ENCODE measurements at regions not wholly inside any gene's neighbourhood (a gene's known extent, or its start where the extent isn't known, plus 50 kb on each side); places are given as distances from the start of the nearest gene placed in this dataset.

DNA sequence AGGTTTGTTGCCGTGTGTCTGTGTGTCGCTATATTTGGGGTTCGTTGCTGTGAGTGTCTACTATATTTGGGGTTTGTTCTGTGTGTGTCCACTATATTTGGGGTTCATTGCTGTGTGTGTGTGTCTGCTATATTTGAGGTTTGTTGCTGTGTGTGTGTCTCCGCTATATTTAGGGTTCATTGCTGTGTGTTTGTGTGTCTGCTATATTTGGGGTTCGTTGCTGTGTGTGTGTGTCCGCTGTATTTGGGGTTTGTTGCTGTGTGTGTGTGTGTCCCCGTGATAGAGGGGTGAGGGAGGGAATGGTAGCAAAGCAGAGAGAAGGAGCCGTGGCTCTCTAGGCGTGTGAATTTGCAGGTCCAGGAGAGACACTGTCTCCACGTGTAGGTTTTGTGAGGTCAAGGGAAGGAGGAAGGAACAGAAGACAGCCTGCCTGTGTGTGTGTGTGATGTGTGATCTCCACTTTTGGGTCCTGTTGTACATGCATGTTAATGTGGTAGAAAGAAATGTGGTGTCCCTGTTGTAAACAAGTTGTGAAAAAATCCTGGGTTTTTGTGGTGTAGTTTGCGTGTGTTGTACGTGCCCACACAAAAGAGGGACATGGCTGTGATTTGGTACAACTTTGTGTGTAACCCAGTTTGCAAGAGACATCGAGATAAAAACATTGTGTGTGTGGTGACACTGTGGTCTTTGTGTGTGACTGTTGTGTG is 56.3 kb upstream of the ECE1 start:
- no peaks in the 10 kb centered on the region for H3K9me3 ChIP-seq (ENCODE audit: low read depth)
- no peak overlapping the region for H3K27ac ChIP-seq
- WGBS, 2 experiments (ENCODE audit: low coverage in 1 of 2, low lambda C conversion rate in 2 of 2, missing lambda C conversion rate in 2 of 2): 66 to 74% methylated on average over 13 of the region's 13 CpGs
- TF ChIP-seq EZH2 (IDR thresholded peaks at IDR 0.05; ENCODE audit: insufficient read depth, poor library complexity, severe bottlenecking) (no peak), EZH2phosphoT487 (IDR thresholded peaks at IDR 0.05; ENCODE audit: insufficient read depth, low read depth) (no peak)
- peak overlapping the region; percentile 84 for H3K9ac ChIP-seq
- peaks cover 10% of the 10 kb centered on the region for H3F3A ChIP-seq (ENCODE audit: insufficient read depth)
- in situ Hi-C loops (cut with MboI): no loop called here
- no peaks in the 10 kb centered on the region for H3K9me2 ChIP-seq (ENCODE audit: insufficient read depth)
- H2AFZ ChIP-seq: peak overlapping the region; percentile 89
- peaks cover 35% of the 10 kb centered on the region for H3K79me2 ChIP-seq (ENCODE audit: insufficient read depth)
- H3K4me3 ChIP-seq: peak overlapping the region; percentile 79
- H3K4me2 ChIP-seq (ENCODE audit: unreplicated experiment): peak overlapping the region; percentile 79
- H4K20me1 ChIP-seq (ENCODE audit: insufficient read depth): no peaks in the 10 kb centered on the region
- peaks cover 31% of the 10 kb centered on the region for H3K4me1 ChIP-seq (ENCODE audit: insufficient read depth)
- H3K27me3 ChIP-seq (replicated peaks; ENCODE audit: insufficient read depth): no peaks in the 10 kb centered on the region
- no peaks in the 10 kb centered on the region for H3K36me3 ChIP-seq (ENCODE audit: low read depth)
- no peak for DNase-seq

DNA sequence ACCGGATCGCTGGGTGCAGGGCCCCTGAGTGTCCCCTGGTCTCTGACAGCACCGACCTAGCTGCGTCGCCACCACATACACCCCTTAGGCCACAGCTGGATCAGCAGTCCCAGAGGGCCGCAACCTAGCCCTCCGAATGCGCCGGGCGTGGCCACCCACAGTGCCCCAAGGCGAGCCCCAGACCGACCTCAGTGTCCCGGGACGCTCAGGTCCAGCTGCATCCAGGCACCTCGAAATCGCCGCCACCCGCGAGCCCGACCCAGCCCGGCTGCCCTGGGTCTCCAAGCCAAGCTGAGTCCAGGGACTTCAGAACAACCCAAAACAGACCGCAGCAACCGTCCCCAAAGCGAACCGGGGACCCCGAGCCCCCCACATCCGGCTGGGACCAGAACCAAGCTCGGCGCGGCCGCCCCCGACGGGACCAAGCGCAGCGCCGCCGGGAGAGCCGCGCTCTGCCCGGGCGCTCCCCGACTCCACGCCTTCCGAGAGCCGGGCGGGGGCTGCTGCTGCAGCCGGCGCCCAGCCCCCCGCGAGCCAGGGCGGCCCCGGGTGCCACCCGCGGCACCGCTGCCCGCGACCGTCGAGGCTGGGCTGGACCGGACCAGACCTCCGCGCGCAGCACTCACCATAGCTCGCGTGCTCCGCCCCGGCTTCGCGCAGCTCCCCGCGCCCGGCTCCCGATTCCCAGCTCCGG is 54.6 kb upstream of the ECE1 start:
- peak; percentile 57 for DNase-seq
- peaks cover 51% of the 10 kb centered on the region for H3K79me2 ChIP-seq (ENCODE audit: insufficient read depth)
- H3K4me3 ChIP-seq: peak overlapping the region; percentile 79
- H3K27ac ChIP-seq: peak overlapping the region; percentile 34
- peak overlapping the region; percentile 66 for H2AFZ ChIP-seq
- no peak for TF ChIP-seq EZH2phosphoT487 (IDR thresholded peaks at IDR 0.05; ENCODE audit: insufficient read depth, low read depth)
- no peak for TF ChIP-seq EZH2 (IDR thresholded peaks at IDR 0.05; ENCODE audit: insufficient read depth, poor library complexity, severe bottlenecking)
- H3K9ac ChIP-seq: peak overlapping the region; percentile 84
- H3F3A ChIP-seq (ENCODE audit: insufficient read depth): peaks cover 10% of the 10 kb centered on the region
- H3K9me2 ChIP-seq (ENCODE audit: insufficient read depth): no peaks in the 10 kb centered on the region
- no peaks in the 10 kb centered on the region for H3K27me3 ChIP-seq (replicated peaks; ENCODE audit: insufficient read depth)
- no peaks in the 10 kb centered on the region for H4K20me1 ChIP-seq (ENCODE audit: insufficient read depth)
- no peaks in the 10 kb centered on the region for H3K36me3 ChIP-seq (ENCODE audit: low read depth)
- 0 to 2% methylated on average over 37 to 51 of the region's 74 CpGs for WGBS, 2 experiments (ENCODE audit: low coverage in 1 of 2, low lambda C conversion rate in 2 of 2, missing lambda C conversion rate in 2 of 2)
- in situ Hi-C loops (cut with MboI): no loop called here
- peak overlapping the region; percentile 92 for H3K4me2 ChIP-seq (ENCODE audit: unreplicated experiment)
- peaks cover 33% of the 10 kb centered on the region for H3K4me1 ChIP-seq (ENCODE audit: insufficient read depth)
- no peaks in the 10 kb centered on the region for H3K9me3 ChIP-seq (ENCODE audit: low read depth)

DNA sequence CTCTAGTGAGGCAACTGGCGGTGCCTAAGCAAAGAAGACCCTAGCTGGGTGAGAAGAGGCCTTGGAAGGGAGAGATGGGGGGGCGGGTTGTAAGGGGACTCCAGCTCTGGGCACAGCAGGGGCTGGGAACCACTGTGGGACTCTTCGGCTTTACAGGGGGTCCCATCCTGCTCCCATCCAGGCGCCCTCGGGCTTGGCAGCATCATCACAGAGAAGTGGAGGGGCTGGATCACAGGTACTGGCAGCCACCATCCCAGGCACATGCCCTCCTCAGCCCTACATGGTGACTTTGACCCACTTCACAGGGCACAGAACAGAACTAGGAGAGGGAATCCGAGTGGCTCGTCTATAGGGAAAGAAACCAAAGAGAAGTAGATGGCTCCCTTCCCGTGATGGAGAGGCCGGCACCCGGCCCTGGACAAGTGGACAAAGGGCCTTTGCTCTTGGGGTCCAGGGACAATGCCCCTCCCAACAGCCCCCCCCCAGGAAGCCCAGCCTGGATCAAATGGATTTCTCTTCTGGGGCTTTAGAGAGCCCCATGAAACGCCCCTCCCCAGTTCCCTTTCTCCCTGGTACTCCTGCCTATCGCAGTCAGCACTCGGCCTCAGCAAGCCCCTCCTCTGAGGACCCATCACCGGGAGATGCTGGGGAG is 54.0 kb upstream of the ECE1 start:
- Histone ChIP-seq H3K36me3 (ENCODE audit: low read depth) (no peaks in the 10 kb centered on the region), H3K4me2 (ENCODE audit: unreplicated experiment) (peak overlapping the region; percentile 92), H3F3A (ENCODE audit: insufficient read depth) (peaks cover 10% of the 10 kb centered on the region), H3K9me3 (ENCODE audit: low read depth) (no peaks in the 10 kb centered on the region), H3K79me2 (ENCODE audit: insufficient read depth) (peaks cover 58% of the 10 kb centered on the region), H4K20me1 (ENCODE audit: insufficient read depth) (no peaks in the 10 kb centered on the region), H3K9ac (peak overlapping the region; percentile 84), H3K4me1 (ENCODE audit: insufficient read depth) (peaks cover 33% of the 10 kb centered on the region), H3K27ac (no peak overlapping the region), H3K9me2 (ENCODE audit: insufficient read depth) (no peaks in the 10 kb centered on the region), H3K4me3 (peak overlapping the region; percentile 79), H2AFZ (peak overlapping the region; percentile 66), H3K27me3 (replicated peaks; ENCODE audit: insufficient read depth) (no peaks in the 10 kb centered on the region)
- TF ChIP-seq EZH2 (IDR thresholded peaks at IDR 0.05; ENCODE audit: insufficient read depth, poor library complexity, severe bottlenecking) (no peak), EZH2phosphoT487 (IDR thresholded peaks at IDR 0.05; ENCODE audit: insufficient read depth, low read depth) (no peak)
- WGBS, 2 experiments (ENCODE audit: low coverage in 1 of 2, low lambda C conversion rate in 2 of 2, missing lambda C conversion rate in 2 of 2): 12 to 20% methylated on average over 12 to 14 of the region's 14 CpGs
- DNase-seq: no peak
- in situ Hi-C loops (cut with MboI): no loop called here

DNA sequence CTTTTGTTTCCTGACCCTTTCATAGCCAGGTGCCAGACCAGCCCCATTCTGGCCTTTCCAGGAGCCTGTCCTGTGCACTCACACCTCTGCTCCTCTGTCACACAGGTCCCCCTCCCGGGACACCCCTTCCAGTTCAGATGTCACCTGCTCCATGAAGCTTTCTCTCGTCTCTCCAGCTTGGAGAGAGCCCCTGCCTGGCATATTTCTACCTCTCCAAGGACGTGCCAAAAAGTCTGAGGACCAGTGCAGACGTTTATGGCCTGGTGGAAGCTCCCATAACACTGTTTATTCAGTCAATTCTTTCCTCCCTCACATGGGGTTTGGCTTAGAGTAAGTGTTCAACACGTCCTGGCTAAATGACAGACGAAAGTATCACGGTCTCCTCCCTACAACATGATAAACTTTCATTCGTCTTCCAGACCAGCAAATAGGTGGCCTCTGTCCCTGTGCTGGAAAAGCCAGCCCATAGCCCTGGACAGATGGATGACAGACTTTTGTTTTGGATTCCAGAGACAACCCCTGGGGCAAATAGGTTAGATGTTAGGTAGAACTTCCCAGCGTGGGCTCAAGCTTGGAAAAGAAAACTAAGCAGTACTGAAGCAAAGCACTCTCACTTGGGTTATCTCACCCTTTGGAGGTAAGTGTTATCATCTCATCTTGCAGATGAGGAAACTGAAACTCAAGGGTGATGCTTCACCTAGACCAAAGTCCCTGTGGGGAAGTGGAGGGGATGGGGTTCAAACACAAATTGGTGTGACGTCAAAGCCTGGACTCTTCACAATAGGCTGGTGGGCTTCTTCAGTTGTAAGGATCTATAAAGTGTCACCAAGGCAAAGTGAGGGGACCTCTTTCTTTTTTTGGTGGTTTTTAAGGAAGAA is 52.9 kb upstream of the ECE1 start:
- H3K4me2 ChIP-seq (ENCODE audit: unreplicated experiment): peak overlapping the region; percentile 92
- H3K9me3 ChIP-seq (ENCODE audit: low read depth): no peaks in the 10 kb centered on the region
- peak overlapping the region; percentile 79 for H3K4me3 ChIP-seq
- peaks cover 67% of the 10 kb centered on the region for H3K79me2 ChIP-seq (ENCODE audit: insufficient read depth)
- H3K9me2 ChIP-seq (ENCODE audit: insufficient read depth): no peaks in the 10 kb centered on the region
- 13 to 14% methylated on average over 10 of the region's 10 CpGs for WGBS, 2 experiments (ENCODE audit: low coverage in 1 of 2, low lambda C conversion rate in 2 of 2, missing lambda C conversion rate in 2 of 2)
- no peak for DNase-seq
- H4K20me1 ChIP-seq (ENCODE audit: insufficient read depth): no peaks in the 10 kb centered on the region
- H3K27ac ChIP-seq: peak overlapping the region; percentile 43
- H3K4me1 ChIP-seq (ENCODE audit: insufficient read depth): peaks cover 41% of the 10 kb centered on the region
- H3F3A ChIP-seq (ENCODE audit: insufficient read depth): peaks cover 15% of the 10 kb centered on the region
- peak overlapping the region; percentile 84 for H3K9ac ChIP-seq
- no peaks in the 10 kb centered on the region for H3K36me3 ChIP-seq (ENCODE audit: low read depth)
- H2AFZ ChIP-seq: no peak overlapping the region
- no peaks in the 10 kb centered on the region for H3K27me3 ChIP-seq (replicated peaks; ENCODE audit: insufficient read depth)
- TF ChIP-seq EZH2 (IDR thresholded peaks at IDR 0.05; ENCODE audit: insufficient read depth, poor library complexity, severe bottlenecking): no peak
- TF ChIP-seq EZH2phosphoT487 (IDR thresholded peaks at IDR 0.05; ENCODE audit: insufficient read depth, low read depth): no peak
- in situ Hi-C loops (cut with MboI): no loop called here

Measured in GM23248 (cell line).